Activated B cell treated with CpG ODN at 0.5 μM for 24 hours (primary cell): ENCODE measurements at regions not wholly inside any gene's neighbourhood (a gene's known extent, or its start where the extent isn't known, plus 50 kb on each side); places are given as distances from the start of the nearest gene placed in this dataset.

Experiments used
- ATAC-seq: fragments of 200-7000 bp; cut with Tn5 transposase; one replicate; pipeline ENCODE4 v1.10.0; 2021; ENCODE audit warnings: low read depth, mild to moderate bottlenecking, moderate library complexity
- CTCF ChIA-PET: fragments of 350-600 bp; sonication (Branson Sonifier 250); formaldehyde crosslinking; loops from one replicate; lab custom pipeline; 2021; ENCODE audit warnings: antibody characterized with exemption; lab: Charles Lee
- POLR2A ChIA-PET: fragments of 350-600 bp; sonication (Branson Sonifier 250); formaldehyde crosslinking; loops from one replicate; lab custom pipeline; 2021; ENCODE audit warnings: antibody characterized with exemption; lab: Charles Lee
- DNase-seq: peaks from one replicate; pipeline ENCODE4 v3.0.0; 2022
- H3K27ac Mint-ChIP-seq: one replicate; pipeline ENCODE4 v1.8.0; 2020; ENCODE audit warnings: mixed read lengths
- H3K27me3 Mint-ChIP-seq: one replicate; pipeline ENCODE4 v1.8.0; 2021; ENCODE audit warnings: mixed read lengths
- H3K36me3 Mint-ChIP-seq: one replicate; pipeline ENCODE4 v1.8.0; 2021; ENCODE audit warnings: low read depth, mixed read lengths
- H3K4me1 Mint-ChIP-seq: one replicate; pipeline ENCODE4 v1.8.0; 2021; ENCODE audit warnings: mixed read lengths
- H3K4me3 Mint-ChIP-seq: one replicate; pipeline ENCODE4 v1.8.0; 2020; ENCODE audit warnings: mild to moderate bottlenecking, mixed read lengths
- H3K9me3 Mint-ChIP-seq: one replicate; pipeline ENCODE4 v1.8.0; 2020; ENCODE audit warnings: mixed read lengths
- CTCF ChIP-seq: fragments of 200-600 bp; IDR thresholded peaks from one replicate; pipeline ENCODE4 v1.8.0; 2022; ENCODE audit warnings: antibody characterized with exemption, mild to moderate bottlenecking
- intact Hi-C: fragments of 100-400 bp; cut with micrococcal nuclease; formaldehyde crosslinking; loops from one replicate; pipeline ENCODE4 v1.15.1; 2024

- H3K9me3 Mint-ChIP-seq, result peaks cover 2% of the 10 kb centered on the region
- intact Hi-C loops, result no loop called here
Measured at GRCh38 chr15:96264351-96264798, 66.1 kb upstream of the NR2F2 start.

DNA sequence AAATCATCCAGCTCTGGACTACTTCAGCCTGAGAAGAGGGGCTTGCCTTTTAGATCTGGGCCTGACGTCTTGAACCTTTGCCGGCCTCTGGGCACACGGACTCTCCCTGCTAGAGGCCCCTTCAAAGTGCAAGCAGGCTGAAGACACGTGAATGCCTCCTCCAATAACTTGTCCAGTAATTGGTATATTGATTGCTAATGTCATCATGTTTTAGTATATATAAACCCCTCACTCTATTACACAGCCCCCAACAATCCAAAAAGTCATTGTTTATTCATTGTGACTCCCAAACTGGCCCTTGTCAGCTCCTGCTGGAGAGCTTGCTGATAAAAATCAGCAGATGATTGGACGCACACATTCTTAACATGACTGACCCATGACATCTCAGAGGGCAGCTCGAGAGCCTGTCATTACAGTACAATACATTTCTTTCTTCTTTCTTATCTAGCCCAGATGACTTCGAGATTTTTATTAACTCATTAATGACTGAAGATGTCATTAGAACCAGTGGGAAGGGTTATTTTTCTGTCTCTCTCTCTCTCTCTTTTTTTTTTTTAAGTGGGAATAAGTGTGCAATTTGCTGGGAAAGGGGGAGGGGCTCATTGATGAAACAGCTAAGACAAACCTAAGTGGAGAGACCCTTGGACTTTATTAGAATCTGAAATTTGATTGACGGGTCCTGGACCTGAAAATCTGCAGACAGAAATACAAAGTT lies 65.5 kb upstream of the NR2F2 start:
- Mint-ChIP-seq H3K36me3 (no peaks in the 10 kb centered on the region), H3K27ac (no peak overlapping the region), H3K27me3 (no peaks in the 10 kb centered on the region), H3K9me3 (peaks cover under 1% of the 10 kb centered on the region), H3K4me1 (no peaks in the 10 kb centered on the region), H3K4me3 (no peak overlapping the region)
- DNase-seq, result no peak
- ATAC-seq, result no peak
- ChIA-PET POLR2A (no interaction called here), CTCF (no interaction called here)
- intact Hi-C loops, result no loop called here
- no peak for TF ChIP-seq CTCF

More at GRCh38 chr15:96264351-96264798, 66.1 kb upstream of the NR2F2 start:
- Mint-ChIP-seq H3K27ac (no peak overlapping the region), H3K27me3 (no peaks in the 10 kb centered on the region), H3K4me1 (no peaks in the 10 kb centered on the region), H3K36me3 (no peaks in the 10 kb centered on the region), H3K4me3 (no peak overlapping the region)
- no peak for ATAC-seq
- DNase-seq, result no peak
- POLR2A ChIA-PET, result no interaction called here
- no peak for TF ChIP-seq CTCF
- CTCF ChIA-PET, result no interaction called here

GRCh38 chr15:96266456-96266855 lies 64.0 kb upstream of the NR2F2 start:
- no peaks in the 10 kb centered on the region for H3K4me1 Mint-ChIP-seq
- no peaks in the 10 kb centered on the region for H3K9me3 Mint-ChIP-seq
- CTCF ChIA-PET, result no interaction called here
- intact Hi-C loops, result no loop called here
- no peaks in the 10 kb centered on the region for H3K36me3 Mint-ChIP-seq
- H3K27me3 Mint-ChIP-seq, result no peaks in the 10 kb centered on the region
- POLR2A ChIA-PET, result no interaction called here
- no peak overlapping the region for H3K4me3 Mint-ChIP-seq
- no peak overlapping the region for H3K27ac Mint-ChIP-seq
- TF ChIP-seq CTCF, result no peak
- DNase-seq (no peak), ATAC-seq (no peak)

DNA sequence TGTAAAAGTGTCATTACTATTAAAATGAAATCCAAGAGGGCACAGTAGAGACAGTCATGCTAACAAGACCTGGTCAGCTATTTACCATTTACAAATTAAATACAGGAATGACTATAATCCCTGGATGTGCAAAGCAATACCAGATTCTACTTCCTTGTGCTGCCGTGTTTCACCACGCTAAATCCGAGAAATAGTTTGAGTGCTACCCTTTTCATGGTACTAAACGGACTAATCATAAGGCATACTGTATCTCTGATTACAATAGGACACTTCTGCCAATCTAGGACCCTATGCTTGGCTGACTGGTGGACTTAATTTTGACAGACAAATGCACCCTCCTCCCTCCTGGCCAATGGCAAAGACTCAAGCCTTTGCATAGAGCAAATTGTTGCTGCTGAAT lies 63.0 kb upstream of the NR2F2 start:
- H3K4me3 Mint-ChIP-seq, result no peak overlapping the region
- H3K27me3 Mint-ChIP-seq, result no peaks in the 10 kb centered on the region
- peaks cover 2% of the 10 kb centered on the region for H3K9me3 Mint-ChIP-seq
- ChIA-PET CTCF (no interaction called here), POLR2A (no interaction called here)
- no peaks in the 10 kb centered on the region for H3K36me3 Mint-ChIP-seq
- no peak for ATAC-seq
- no peak for TF ChIP-seq CTCF
- DNase-seq, result no peak
- intact Hi-C loops, result no loop called here
- no peak overlapping the region for H3K27ac Mint-ChIP-seq
- H3K4me1 Mint-ChIP-seq, result no peaks in the 10 kb centered on the region

- no peak for TF ChIP-seq CTCF
- Mint-ChIP-seq H3K27me3 (no peaks in the 10 kb centered on the region), H3K36me3 (no peaks in the 10 kb centered on the region), H3K4me1 (no peaks in the 10 kb centered on the region), H3K4me3 (no peak overlapping the region), H3K27ac (no peak overlapping the region), H3K9me3 (peaks cover 2% of the 10 kb centered on the region)
- intact Hi-C loops, result no loop called here
- no peak for ATAC-seq
- DNase-seq, result no peak
- ChIA-PET CTCF (no interaction called here), POLR2A (no interaction called here)
Measured at GRCh38 chr15:96268442-96269204, 61.9 kb upstream of the NR2F2 start.
